Lower leg skin (tissue), 3 donors: ENCODE measurements at regions not wholly inside any gene's neighbourhood (a gene's known extent, or its start where the extent isn't known, plus 50 kb on each side); places are given as distances from the start of the nearest gene placed in this dataset.

ENCODE experiments used
- POLR2A ChIP-seq, 2 donors: fragments of 450-650 bp; IDR thresholded peaks; one replicate each; pipeline ENCODE4 v1.6.1; 2016 to 2017; ENCODE audit warnings: antibody characterized with exemption in 2 of 2, mild to moderate bottlenecking in 1 of 2, moderate library complexity in 1 of 2
- TF ChIP-seq, protein P1 (sequence below), 3 donors: fragments of 450-650 bp; IDR thresholded peaks; one replicate each; pipeline ENCODE4 v1.5.1; 2016; ENCODE audit warnings: antibody characterized with exemption in 3 of 3, mild to moderate bottlenecking in 3 of 3, moderate library complexity in 2 of 3

- TF ChIP-seq, protein P1, sequence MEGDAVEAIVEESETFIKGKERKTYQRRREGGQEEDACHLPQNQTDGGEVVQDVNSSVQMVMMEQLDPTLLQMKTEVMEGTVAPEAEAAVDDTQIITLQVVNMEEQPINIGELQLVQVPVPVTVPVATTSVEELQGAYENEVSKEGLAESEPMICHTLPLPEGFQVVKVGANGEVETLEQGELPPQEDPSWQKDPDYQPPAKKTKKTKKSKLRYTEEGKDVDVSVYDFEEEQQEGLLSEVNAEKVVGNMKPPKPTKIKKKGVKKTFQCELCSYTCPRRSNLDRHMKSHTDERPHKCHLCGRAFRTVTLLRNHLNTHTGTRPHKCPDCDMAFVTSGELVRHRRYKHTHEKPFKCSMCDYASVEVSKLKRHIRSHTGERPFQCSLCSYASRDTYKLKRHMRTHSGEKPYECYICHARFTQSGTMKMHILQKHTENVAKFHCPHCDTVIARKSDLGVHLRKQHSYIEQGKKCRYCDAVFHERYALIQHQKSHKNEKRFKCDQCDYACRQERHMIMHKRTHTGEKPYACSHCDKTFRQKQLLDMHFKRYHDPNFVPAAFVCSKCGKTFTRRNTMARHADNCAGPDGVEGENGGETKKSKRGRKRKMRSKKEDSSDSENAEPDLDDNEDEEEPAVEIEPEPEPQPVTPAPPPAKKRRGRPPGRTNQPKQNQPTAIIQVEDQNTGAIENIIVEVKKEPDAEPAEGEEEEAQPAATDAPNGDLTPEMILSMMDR (IDR thresholded peaks at IDR 0.05): no peak
- TF ChIP-seq POLR2A (IDR thresholded peaks at IDR 0.05): no peak
Measured at GRCh38 chr6:169972736-169973135, 221.3 kb downstream of the ERMARD start.
